Psoas muscle (tissue), 7 donors: ENCODE measurements at regions not wholly inside any gene's neighbourhood (a gene's known extent, or its start where the extent isn't known, plus 50 kb on each side); places are given as distances from the start of the nearest gene placed in this dataset.

ENCODE experiments used
- ATAC-seq, 4 donors: fragments of 200-7000 bp; cut with Tn5 transposase; one replicate each; pipeline ENCODE4 v1.9.1; 2020; ENCODE audit warnings: moderate library complexity in 3 of 4, mild to moderate bottlenecking in 2 of 4
- DNase-seq, 2 donors: peaks; one replicate each; pipeline ENCODE4 v3.0.0-alpha.2; 2020
- H3K27ac ChIP-seq: fragments of 200-600 bp; one replicate; pipeline ENCODE4 v1.8.0; 2022
- H3K27me3 ChIP-seq, 3 donors: fragments of 200-600 bp in 1 of 3; one replicate each; pipeline versions ENCODE4 v1.6.1 to v1.8.0; 2013 to 2022; ENCODE audit warnings: low read length in 2 of 3, mild to moderate bottlenecking in 2 of 3, moderate library complexity in 1 of 3; ENCODE audit not compliant: insufficient read depth in 3 of 3
- H3K36me3 ChIP-seq, 2 donors: fragments of 200-600 bp in 1 of 2; one replicate each; pipeline versions ENCODE4 v1.6.1 to v1.8.0; 2013 to 2022; ENCODE audit warnings: low read depth in 1 of 2, mild to moderate bottlenecking in 1 of 2, moderate library complexity in 1 of 2; ENCODE audit not compliant: insufficient read depth in 1 of 2
- H3K4me1 ChIP-seq: fragments of 200-600 bp; one replicate; pipeline ENCODE4 v1.8.0; 2022
- H3K4me3 ChIP-seq: fragments of 200-600 bp; one replicate; pipeline ENCODE4 v1.8.0; 2022; ENCODE audit warnings: mild to moderate bottlenecking
- H3K9me3 ChIP-seq: fragments of 200-600 bp; one replicate; pipeline ENCODE4 v1.8.0; 2022
- WGBS, 3 donors: extraction: QIAGEN DNeasy Blood & Tissue Kit; methylation state at CpG; one replicate each; pipeline versions ENCODE4 v1.1.6 to v1.1.7; 2013; 5-methylcytosine and 5-hydroxymethylcytosine counted together
- intact Hi-C, 2 donors: fragments of 100-400 bp; cut with DNase I; formaldehyde crosslinking; loops; one replicate each; pipeline versions ENCODE4 v1.11.0 to v1.14.2; 2022
- TF ChIP-seq, protein P1 (sequence below): fragments of 200-600 bp; IDR thresholded peaks from one replicate; pipeline ENCODE4 v1.8.0; 2022; ENCODE audit warnings: antibody characterized with exemption
- donor health status: healthy with polysubstance abuse.
- donor health status: DM: no; HTN: no; CAD: no; lungs with moderate emphysema.
- donor health status: Bipolar disorder and iron deficiency.
- donor health status: healthy.
- donor health status: DM: yes; HTN: yes; CAD: no.
- donor health status: DM: no; HTN: no; CAD: no.
- donor health status: DM: yes; HTN: yes; CAD: no.

GRCh38 chr15:62711691-62712454 lies 330.7 kb upstream of the TPM1 start:
- peaks cover 0 to 75% of the 10 kb centered on the region in 2 donors for H3K36me3 ChIP-seq
- no peak for DNase-seq
- H3K27me3 ChIP-seq, result no peaks in the 10 kb centered on the region
- TF ChIP-seq, protein P1, sequence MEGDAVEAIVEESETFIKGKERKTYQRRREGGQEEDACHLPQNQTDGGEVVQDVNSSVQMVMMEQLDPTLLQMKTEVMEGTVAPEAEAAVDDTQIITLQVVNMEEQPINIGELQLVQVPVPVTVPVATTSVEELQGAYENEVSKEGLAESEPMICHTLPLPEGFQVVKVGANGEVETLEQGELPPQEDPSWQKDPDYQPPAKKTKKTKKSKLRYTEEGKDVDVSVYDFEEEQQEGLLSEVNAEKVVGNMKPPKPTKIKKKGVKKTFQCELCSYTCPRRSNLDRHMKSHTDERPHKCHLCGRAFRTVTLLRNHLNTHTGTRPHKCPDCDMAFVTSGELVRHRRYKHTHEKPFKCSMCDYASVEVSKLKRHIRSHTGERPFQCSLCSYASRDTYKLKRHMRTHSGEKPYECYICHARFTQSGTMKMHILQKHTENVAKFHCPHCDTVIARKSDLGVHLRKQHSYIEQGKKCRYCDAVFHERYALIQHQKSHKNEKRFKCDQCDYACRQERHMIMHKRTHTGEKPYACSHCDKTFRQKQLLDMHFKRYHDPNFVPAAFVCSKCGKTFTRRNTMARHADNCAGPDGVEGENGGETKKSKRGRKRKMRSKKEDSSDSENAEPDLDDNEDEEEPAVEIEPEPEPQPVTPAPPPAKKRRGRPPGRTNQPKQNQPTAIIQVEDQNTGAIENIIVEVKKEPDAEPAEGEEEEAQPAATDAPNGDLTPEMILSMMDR, result no peak
- no peaks in the 10 kb centered on the region for H3K4me1 ChIP-seq
- H3K4me3 ChIP-seq, result no peak overlapping the region
- no peak for ATAC-seq
- 94 to 96% (median 95%) methylated on average over 11 of the region's 11 CpGs for WGBS, 3 donors
- no peaks in the 10 kb centered on the region for H3K9me3 ChIP-seq
- H3K27ac ChIP-seq, result no peak overlapping the region
- intact Hi-C loops, result no loop called here

- peaks cover 0 to 75% of the 10 kb centered on the region in 2 donors for H3K36me3 ChIP-seq
- no peaks in the 10 kb centered on the region for H3K27me3 ChIP-seq
- TF ChIP-seq, protein P1, result no peak
- H3K4me3 ChIP-seq, result no peak overlapping the region
- DNase-seq (no peak), ATAC-seq (no peak)
- H3K4me1 ChIP-seq, result no peaks in the 10 kb centered on the region
- no peaks in the 10 kb centered on the region for H3K9me3 ChIP-seq
- no peak overlapping the region for H3K27ac ChIP-seq
- intact Hi-C loops, result no loop called here
- 78 to 85% (median 78%) methylated on average over 5 of the region's 5 CpGs for WGBS, 3 donors
Measured at GRCh38 chr15:62712455-62712839, 330.1 kb upstream of the TPM1 start.

DNA sequence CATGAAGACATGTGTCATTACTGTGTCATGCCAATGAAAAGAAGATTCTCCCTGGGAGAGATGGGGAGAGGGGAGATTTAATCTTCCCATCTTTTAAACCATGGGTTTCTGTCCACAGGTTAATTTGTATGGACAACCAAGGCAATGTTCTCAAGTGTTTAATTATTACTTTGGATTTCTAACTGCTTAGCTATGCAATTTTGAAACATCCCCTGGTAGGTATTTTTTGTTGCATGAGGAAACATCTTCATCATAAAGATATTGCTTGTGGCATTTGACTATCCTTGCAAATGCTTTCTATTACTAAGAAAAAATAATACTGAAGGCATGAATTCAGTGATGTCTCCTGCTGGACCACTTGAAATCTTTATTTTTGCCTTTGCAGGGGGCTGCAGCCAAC lies 326.6 kb upstream of the TPM1 start:
- DNase-seq (no peak), ATAC-seq (no peak)
- H3K4me1 ChIP-seq, result no peaks in the 10 kb centered on the region
- H3K36me3 ChIP-seq, result peaks cover 0 to 92% of the 10 kb centered on the region in 2 donors
- intact Hi-C loops, result no loop called here
- H3K4me3 ChIP-seq, result no peak overlapping the region
- H3K27ac ChIP-seq, result no peak overlapping the region
- H3K27me3 ChIP-seq, result no peaks in the 10 kb centered on the region
- TF ChIP-seq, protein P1, result no peak
- H3K9me3 ChIP-seq, result no peaks in the 10 kb centered on the region

GRCh38 chr15:62717496-62717895 lies 325.1 kb upstream of the TPM1 start:
- Histone ChIP-seq H3K4me1 (no peaks in the 10 kb centered on the region), H3K27ac (no peak overlapping the region), H3K36me3 (peaks cover 0 to 86% of the 10 kb centered on the region in 2 donors), H3K4me3 (no peak overlapping the region), H3K27me3 (no peaks in the 10 kb centered on the region), H3K9me3 (no peaks in the 10 kb centered on the region)
- TF ChIP-seq, protein P1, result no peak
- DNase-seq (no peak), ATAC-seq (no peak)
- intact Hi-C loops, result no loop called here
- WGBS, 3 donors, result 86 to 88% (median 86%) methylated on average over 6 of the region's 6 CpGs

GRCh38 chr15:62719316-62719715 lies 323.2 kb upstream of the TPM1 start:
- Histone ChIP-seq H3K36me3 (peaks cover 0 to 89% of the 10 kb centered on the region in 2 donors), H3K4me1 (no peaks in the 10 kb centered on the region), H3K9me3 (no peaks in the 10 kb centered on the region), H3K4me3 (no peak overlapping the region), H3K27ac (no peak overlapping the region), H3K27me3 (no peaks in the 10 kb centered on the region)
- no peak for ATAC-seq
- DNase-seq, result no peak
- intact Hi-C loops, result no loop called here
- TF ChIP-seq, protein P1, result no peak
- WGBS, 3 donors, result 87 to 94% (median 92%) methylated on average over 5 of the region's 5 CpGs
